GM12878 (cell line): ENCODE measurements at regions not wholly inside any gene's neighbourhood (a gene's known extent, or its start where the extent isn't known, plus 50 kb on each side); places are given as distances from the start of the nearest gene placed in this dataset.

Source experiments
- ATAC-seq: fragments of 200-7000 bp; cut with Tn5 transposase; 3 replicates; pipeline ENCODE4 v1.9.1; 2020; ENCODE audit warnings: mild to moderate bottlenecking, moderate library complexity
- BruUV-seq: library from RNA; stranded (reverse); fragments of 400-500 nt; replicated peaks from 2 replicates; lab custom pipeline; 2021; lab: Mats Ljungman, UMichigan
- CTCF ChIA-PET: fragments of 300-600 bp; sonication (Branson Sonifier 250); formaldehyde crosslinking; extraction: SDS; loops from one replicate; lab custom pipeline; 2021; ENCODE audit warnings: inconsistent platforms; lab: Yijun Ruan, JAX
- POLR2A ChIA-PET: fragments of 350-600 bp; formaldehyde crosslinking; extraction: SDS; loops from one replicate; lab custom pipeline; 2021; ENCODE audit warnings: inconsistent platforms; lab: Charles Lee
- RAD21 ChIA-PET: fragments of 300-600 bp; sonication (Branson Sonifier 250); formaldehyde crosslinking; loops from one replicate; lab custom pipeline; 2023; ENCODE audit warnings: antibody characterized with exemption; ENCODE audit not compliant: unreplicated experiment; lab: Charles Lee
- SMC1A ChIA-PET: fragments of 300-600 bp; sonication (Branson Sonifier 250); formaldehyde crosslinking; loops from one replicate; lab custom pipeline; 2023; ENCODE audit not compliant: unreplicated experiment, uncharacterized antibody; lab: Charles Lee
- DNase-seq: peaks from one replicate; pipeline ENCODE4 v3.0.0-alpha.2; 2011; ENCODE audit warnings: low read depth, low spot score
- FAIRE-seq: peaks from 3 replicates; lab custom pipeline; 2011; peaks lifted over from hg19 to GRCh38; lab: Jason Lieb, UNC
- H2AFZ ChIP-seq: 2 replicates; pipeline ENCODE4 v1.6.0; 2011; ENCODE audit warnings: low read depth, low read length, control low read depth; ENCODE audit not compliant: control insufficient read depth
- H3K27ac ChIP-seq: 2 replicates; pipeline ENCODE4 v1.5.1; 2011; ENCODE audit warnings: control low read depth; ENCODE audit not compliant: control insufficient read depth, insufficient read depth
- H3K27me3 ChIP-seq, 2 experiments: replicated peaks in 1 of 2; 2 replicates each; pipeline versions ENCODE4 v1.6.0 to v1.6.1; 2011; ENCODE audit warnings: low read length in 1 of 2; ENCODE audit not compliant: control insufficient read depth in 2 of 2, insufficient read depth in 2 of 2
- H3K36me3 ChIP-seq, 2 experiments: 2 replicates each; pipeline ENCODE4 v1.5.1; 2011; ENCODE audit warnings: low read length in 1 of 2; ENCODE audit not compliant: control insufficient read depth in 2 of 2, insufficient read depth in 2 of 2
- H3K4me1 ChIP-seq: 2 replicates; pipeline ENCODE4 v1.6.1; 2011; ENCODE audit warnings: mild to moderate bottlenecking, low read length, moderate library complexity, mixed read lengths; ENCODE audit not compliant: control insufficient read depth, insufficient read depth
- H3K4me2 ChIP-seq: 2 replicates; pipeline ENCODE4 v1.6.0; 2011; ENCODE audit warnings: control low read depth; ENCODE audit not compliant: control insufficient read depth, insufficient read depth
- H3K4me3 ChIP-seq: fragments of 200-600 bp; sonication (generic); 2 replicates; pipeline ENCODE4 v1.5.1; 2016
- H3K79me2 ChIP-seq: 2 replicates; pipeline ENCODE4 v1.6.0; 2011; ENCODE audit warnings: low read length; ENCODE audit not compliant: control insufficient read depth, insufficient read depth
- H3K9ac ChIP-seq: 2 replicates; pipeline ENCODE4 v1.8.0; 2011; ENCODE audit warnings: low read length, control low read depth, mixed read lengths; ENCODE audit not compliant: control insufficient read depth, insufficient read depth
- H3K9me3 ChIP-seq: replicated peaks from 3 replicates; pipeline ENCODE4 v1.5.1; 2011; ENCODE audit warnings: mild to moderate bottlenecking, low read length; ENCODE audit not compliant: control insufficient read depth, insufficient read depth
- H4K20me1 ChIP-seq: 2 replicates; pipeline ENCODE4 v1.6.0; 2011; ENCODE audit not compliant: control insufficient read depth, insufficient read depth
- CHD1 ChIP-seq: IDR thresholded peaks from 2 replicates; pipeline ENCODE4 v1.6.1; 2012; ENCODE audit warnings: low read depth, low read length, improper control_type of control experiment
- E2F8 ChIP-seq: fragments of 450-650 bp; IDR thresholded peaks from 2 replicates; pipeline ENCODE4 v1.6.1; 2018; ENCODE audit warnings: mild to moderate bottlenecking, low read depth, moderate library complexity; ENCODE audit not compliant: partially characterized antibody
- GABPA ChIP-seq: IDR thresholded peaks from 2 replicates; pipeline ENCODE4 v1.6.1; 2014; ENCODE audit warnings: antibody characterized with exemption, low read depth, mild to moderate bottlenecking, inconsistent platforms
- IKZF2 ChIP-seq, 2 experiments: fragments of 450-650 bp; IDR thresholded peaks; 2 replicates each; pipeline ENCODE4 v1.6.1; 2017; ENCODE audit warnings: mild to moderate bottlenecking in 2 of 2, moderate library complexity in 2 of 2
- IRF5 ChIP-seq: fragments of 450-650 bp; IDR thresholded peaks from 2 replicates; pipeline ENCODE4 v1.6.1; 2017; ENCODE audit warnings: borderline replicate concordance
- RUNX3 ChIP-seq: IDR thresholded peaks from 2 replicates; pipeline ENCODE4 v1.6.1; 2012; ENCODE audit warnings: low read length, inconsistent platforms
- SP1 ChIP-seq: IDR thresholded peaks from one replicate; pipeline ENCODE4 v1.6.1; 2011; ENCODE audit warnings: low read depth, low read length
- ZNF24 ChIP-seq: fragments of 450-650 bp; IDR thresholded peaks from 2 replicates; pipeline ENCODE4 v1.6.1; 2017; ENCODE audit warnings: antibody characterized with exemption, mild to moderate bottlenecking
- in situ Hi-C: fragments of 300-500 bp; cut with MboI; formaldehyde crosslinking; loops from 9 replicates; pipeline ENCODE4 v1.14.3; 2018; ENCODE audit warnings: mixed read lengths
- intact Hi-C: fragments of 100-400 bp; cut with micrococcal nuclease; formaldehyde crosslinking; loops from one replicate; pipeline ENCODE4 v1.14.2; 2022; ENCODE audit not compliant: unreplicated experiment

DNA sequence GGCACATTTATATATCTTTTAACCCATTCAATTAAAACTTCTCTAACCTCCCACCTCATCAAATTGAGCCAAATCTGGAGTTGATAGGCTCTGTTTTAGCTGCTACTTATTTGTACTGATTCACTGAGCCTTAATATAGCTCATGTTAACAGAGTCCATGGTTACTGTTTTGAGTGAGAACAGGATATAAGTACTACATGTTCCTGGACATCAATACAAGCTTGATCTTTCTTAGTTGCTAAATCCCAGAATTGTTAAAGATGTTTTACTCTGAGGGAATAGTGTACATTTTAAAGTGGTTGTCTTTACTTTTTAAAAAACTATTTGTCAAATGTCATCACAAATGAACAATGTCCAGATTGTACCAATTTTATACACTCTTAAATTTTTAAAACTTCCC lies 157.7 kb downstream of the RPRM start:
- ChIA-PET SMC1A (interaction anchor here (1.4 kb wide), 1 partner anchor 11 kb away, joined by 3 read pairs; no protein-coding TSS in a partner anchor), POLR2A (no interaction called here), RAD21 (no interaction called here), CTCF (no interaction called here)
- Histone ChIP-seq H3K36me3 (no peaks in the 10 kb centered on the region), H3K27ac (no peak overlapping the region), H4K20me1 (no peaks in the 10 kb centered on the region), H3K9ac (no peak overlapping the region), H3K79me2 (no peaks in the 10 kb centered on the region), H3K4me3 (no peak overlapping the region), H3K4me2 (no peak overlapping the region), H3K9me3 (no peaks in the 10 kb centered on the region), H3K27me3 (no peaks in the 10 kb centered on the region), H3K4me1 (no peaks in the 10 kb centered on the region), H2AFZ (no peak overlapping the region)
- in situ Hi-C loops, result no loop called here
- intact Hi-C loops, result no loop called here
- BruUV-seq, result no TSS peak
- no peak for FAIRE-seq
- no peak for TF ChIP-seq ZNF24
- TF ChIP-seq IKZF2 (IDR thresholded peaks at IDR 0.05), result no peak
- no peak for TF ChIP-seq RUNX3
- TF ChIP-seq E2F8, result no peak
- no peak for TF ChIP-seq SP1
- TF ChIP-seq CHD1, result no peak
- TF ChIP-seq IRF5, result no peak
- no peak for TF ChIP-seq GABPA
- ATAC-seq, result no peak
- no peak for DNase-seq
